ENCODE measurements at regions not wholly inside any gene's neighbourhood (a gene's known extent, or its start where the extent isn't known, plus 50 kb on each side); places are given as distances from the start of the nearest gene placed in this dataset.
"Not testable (repeated sequence)": the region's sequence is repeated elsewhere in the genome, so short reads cannot be mapped to it uniquely, and the experiment has no call there.

- no peak for TF ChIP-seq CTCF (IDR thresholded peaks at IDR 0.05)
- Mint-ChIP-seq H3K9me3 (ENCODE audit: low read depth) (peaks cover 10% of the 10 kb centered on the region), H3K36me3 (ENCODE audit: low read depth) (no peaks in the 10 kb centered on the region), H3K4me3 (ENCODE audit: unreplicated experiment) (no peak overlapping the region), H3K27ac (ENCODE audit: unreplicated experiment) (no peak overlapping the region), H3K27me3 (ENCODE audit: low read depth) (no peaks in the 10 kb centered on the region), H3K4me1 (ENCODE audit: low read depth) (no peaks in the 10 kb centered on the region)
- no peak for DNase-seq (ENCODE audit: low spot score)
These were observed 76.5 kb upstream of the GNG12 start for GRCh38 chr1:67909776-67910175.

DNA sequence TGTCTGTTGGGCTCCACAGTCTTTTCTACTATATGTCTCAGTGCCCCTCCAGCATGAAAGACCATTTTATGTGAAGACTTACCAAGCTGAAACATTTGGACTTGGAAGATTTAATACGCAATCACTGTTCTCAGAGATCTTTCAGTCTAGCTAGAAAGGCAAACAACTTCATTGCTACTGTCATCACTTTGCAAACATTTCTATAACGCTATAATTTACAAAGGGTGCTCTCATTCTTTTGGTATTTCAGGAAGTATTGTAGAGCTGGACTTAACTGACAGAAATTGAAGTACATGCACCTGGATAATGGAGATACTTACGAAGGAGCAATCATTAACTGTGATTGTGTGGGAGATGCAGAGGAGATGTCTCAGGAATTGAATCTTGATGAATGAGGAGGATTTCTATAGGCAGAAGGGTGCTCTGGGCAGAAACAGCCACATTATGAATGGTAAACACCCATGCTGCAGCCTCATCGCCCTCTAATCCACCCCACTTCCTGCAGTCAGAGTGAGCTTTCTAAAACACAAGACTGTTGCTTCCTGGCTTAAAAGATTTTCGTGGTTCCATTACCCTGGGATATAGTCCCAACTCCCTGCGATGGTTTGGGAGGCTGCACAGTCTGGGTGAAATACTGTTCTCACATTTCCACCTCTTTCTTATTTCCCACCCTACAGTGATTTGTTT lies 75.1 kb upstream of the GNG12 start:
- H3K36me3 Mint-ChIP-seq (ENCODE audit: low read depth) = peaks cover 1% of the 10 kb centered on the region
- no peak for DNase-seq (ENCODE audit: low spot score)
- no peak overlapping the region for H3K4me3 Mint-ChIP-seq (ENCODE audit: unreplicated experiment)

DNA sequence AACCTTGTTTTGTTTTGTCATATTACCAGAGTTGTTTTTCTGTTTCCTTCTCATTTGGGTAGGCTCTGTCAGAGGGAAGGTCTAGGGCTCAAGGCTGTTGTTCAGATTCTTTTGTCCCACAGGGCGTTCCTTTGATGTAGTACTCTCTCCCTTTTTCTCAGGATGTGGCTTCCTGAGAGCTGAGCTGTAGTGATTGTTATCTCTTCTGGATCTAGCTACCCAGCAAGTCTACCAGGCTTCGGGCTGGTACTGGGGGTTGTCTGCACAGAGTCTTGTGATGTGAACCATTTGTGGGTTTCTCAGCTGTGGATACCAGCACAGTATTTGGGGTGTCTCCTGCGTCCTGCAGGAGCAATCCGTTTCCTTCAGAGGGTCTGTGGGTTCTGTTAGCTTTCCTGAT lies 74.2 kb upstream of the GNG12 start:
- not testable (repeated sequence) for DNase-seq (ENCODE audit: low spot score); H3K27ac Mint-ChIP-seq (ENCODE audit: unreplicated experiment); H3K36me3 Mint-ChIP-seq (ENCODE audit: low read depth); H3K27me3 Mint-ChIP-seq (ENCODE audit: low read depth); H3K4me3 Mint-ChIP-seq (ENCODE audit: unreplicated experiment); H3K4me1 Mint-ChIP-seq (ENCODE audit: low read depth)
- peaks cover 14% of the 10 kb centered on the region for H3K9me3 Mint-ChIP-seq (ENCODE audit: low read depth)

More for the DNA sequence above, 75.1 kb upstream of the GNG12 start:
- TF ChIP-seq CTCF (IDR thresholded peaks at IDR 0.05) = no peak
- no peaks in the 10 kb centered on the region for H3K27me3 Mint-ChIP-seq (ENCODE audit: low read depth)
- no peak overlapping the region for H3K27ac Mint-ChIP-seq (ENCODE audit: unreplicated experiment)
- H3K4me1 Mint-ChIP-seq (ENCODE audit: low read depth) = no peaks in the 10 kb centered on the region
- peaks cover 8% of the 10 kb centered on the region for H3K9me3 Mint-ChIP-seq (ENCODE audit: low read depth)

DNA sequence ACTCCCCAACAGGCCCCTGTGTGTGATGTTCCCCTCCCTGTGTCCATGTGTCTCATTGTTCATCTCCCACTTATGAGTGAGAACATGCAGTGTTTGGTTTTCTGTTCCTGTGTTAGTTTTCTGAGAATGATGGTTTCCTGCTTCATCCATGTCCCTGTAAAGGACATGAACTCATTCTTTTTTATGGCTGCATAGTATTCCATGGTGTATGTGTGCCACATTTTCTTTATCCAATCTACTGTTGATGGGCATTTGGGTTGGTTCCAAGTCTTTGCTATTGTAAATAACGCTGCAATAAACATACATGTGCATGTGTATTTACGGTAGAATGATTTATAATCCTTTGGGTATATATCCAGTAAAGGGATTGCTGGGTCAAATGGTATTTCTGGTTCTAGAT lies 72.7 kb upstream of the GNG12 start:
- not testable (repeated sequence) for H3K4me3 Mint-ChIP-seq (ENCODE audit: unreplicated experiment); DNase-seq (ENCODE audit: low spot score)

GRCh38 chr1:67902546-67903223 lies 69.4 kb upstream of the GNG12 start:
- H3K36me3 Mint-ChIP-seq (ENCODE audit: low read depth); H3K4me1 Mint-ChIP-seq (ENCODE audit: low read depth); DNase-seq (ENCODE audit: low spot score); H3K4me3 Mint-ChIP-seq (ENCODE audit: unreplicated experiment); H3K27ac Mint-ChIP-seq (ENCODE audit: unreplicated experiment); H3K27me3 Mint-ChIP-seq (ENCODE audit: low read depth): not testable (repeated sequence)
- H3K9me3 Mint-ChIP-seq (ENCODE audit: low read depth) = peaks cover 39% of the 10 kb centered on the region

More for the DNA sequence above, 72.7 kb upstream of the GNG12 start:
- H3K27ac Mint-ChIP-seq (ENCODE audit: unreplicated experiment); H3K27me3 Mint-ChIP-seq (ENCODE audit: low read depth); H3K4me1 Mint-ChIP-seq (ENCODE audit: low read depth); H3K36me3 Mint-ChIP-seq (ENCODE audit: low read depth): not testable (repeated sequence)
- H3K9me3 Mint-ChIP-seq (ENCODE audit: low read depth) = peaks cover 23% of the 10 kb centered on the region

DNA sequence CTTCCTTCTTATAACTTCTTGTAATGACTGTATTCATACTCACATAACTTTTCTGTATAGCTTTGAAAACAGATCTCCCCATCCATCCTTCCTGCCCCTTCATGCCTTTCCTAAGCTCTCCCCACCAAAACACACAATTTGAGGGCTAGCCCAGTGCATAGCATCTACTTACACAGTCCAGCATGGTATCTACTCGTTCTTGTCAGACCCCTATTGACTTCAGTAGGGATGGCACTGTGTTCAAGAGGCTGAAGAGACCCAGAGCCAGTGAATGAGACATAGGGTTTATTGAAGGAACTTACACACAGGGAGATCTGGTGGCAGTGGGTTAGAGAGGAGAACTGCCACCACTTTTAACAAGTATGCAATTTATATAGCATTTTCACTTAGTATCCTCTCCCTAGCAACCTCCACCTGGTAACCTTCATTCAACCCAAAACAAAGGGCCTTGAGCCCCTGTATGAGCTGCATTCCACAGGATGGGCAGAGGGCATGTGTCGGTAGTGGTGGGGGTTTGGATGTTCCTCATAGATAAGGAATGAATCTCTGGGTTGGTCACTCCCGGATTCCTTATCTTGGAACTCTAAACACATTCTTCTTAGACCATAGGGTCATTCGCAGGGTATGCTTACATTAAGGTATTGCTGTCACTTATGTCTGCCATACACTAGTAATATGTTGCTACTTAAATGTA lies 64.9 kb upstream of the GNG12 start:
- no peak for TF ChIP-seq CTCF (IDR thresholded peaks at IDR 0.05)
- Mint-ChIP-seq H3K27ac (ENCODE audit: unreplicated experiment) (peak overlapping the region; percentile 57), H3K4me1 (ENCODE audit: low read depth) (peaks cover 16% of the 10 kb centered on the region), H3K27me3 (ENCODE audit: low read depth) (no peaks in the 10 kb centered on the region), H3K9me3 (ENCODE audit: low read depth) (peaks cover 33% of the 10 kb centered on the region), H3K4me3 (ENCODE audit: unreplicated experiment) (no peak overlapping the region), H3K36me3 (ENCODE audit: low read depth) (peaks cover 2% of the 10 kb centered on the region)
- no peak for DNase-seq (ENCODE audit: low spot score)

Data from chondrocyte (in vitro differentiated cells).